DMS153 treated with DMSO at 0.1 percent for 48 hours (cell line): ENCODE measurements at regions not wholly inside any gene's neighbourhood (a gene's known extent, or its start where the extent isn't known, plus 50 kb on each side); places are given as distances from the start of the nearest gene placed in this dataset.

ENCODE experiments used
- DNase-seq: peaks from one replicate; lab custom pipeline; 2025; ENCODE audit not compliant: unreplicated experiment; lab: John Stamatoyannopoulos, UW

- no peak for DNase-seq
Measured at GRCh38 chr18:34591920-34592444, 118.1 kb upstream of the DTNA start.

GRCh38 chr18:34592481-34592880 is 117.6 kb upstream of the DTNA start:
- DNase-seq: no peak

- DNase-seq: peak; percentile 20
Measured at GRCh38 chr18:34592961-34593382, 117.1 kb upstream of the DTNA start.

- DNase-seq: no peak
Measured at GRCh38 chr18:34594266-34594665, 115.8 kb upstream of the DTNA start.

GRCh38 chr18:34595690-34596089 is 114.4 kb upstream of the DTNA start:
- DNase-seq: peak; percentile 44

- no peak for DNase-seq
Measured at GRCh38 chr18:34598120-34598635, 111.9 kb upstream of the DTNA start.

- no peak for DNase-seq
Measured at GRCh38 chr18:34600158-34600557, 109.9 kb upstream of the DTNA start.

GRCh38 chr18:34600874-34601656 is 109.0 kb upstream of the DTNA start:
- no peak for DNase-seq

GRCh38 chr18:34604591-34604990 is 105.5 kb upstream of the DTNA start:
- no peak for DNase-seq

GRCh38 chr18:34606851-34607250 is 103.2 kb upstream of the DTNA start:
- DNase-seq: no peak

- DNase-seq: no peak
Measured at GRCh38 chr18:34608064-34608463, 102.0 kb upstream of the DTNA start.

GRCh38 chr18:34609986-34610648 is 100.0 kb upstream of the DTNA start:
- no peak for DNase-seq

GRCh38 chr18:34611904-34612303 is 98.2 kb upstream of the DTNA start:
- DNase-seq: no peak

GRCh38 chr18:34620258-34620861 is 89.7 kb upstream of the DTNA start:
- DNase-seq: no peak

GRCh38 chr18:34623557-34623956 is 86.5 kb upstream of the DTNA start:
- no peak for DNase-seq

GRCh38 chr18:34624551-34624950 is 85.5 kb upstream of the DTNA start:
- no peak for DNase-seq

- no peak for DNase-seq
Measured at GRCh38 chr18:34626404-34627136, 83.5 kb upstream of the DTNA start.

- no peak for DNase-seq
Measured at GRCh38 chr18:34627137-34627920, 82.8 kb upstream of the DTNA start.

- peak; percentile 39 for DNase-seq
Measured at GRCh38 chr18:34631093-34631966, 78.8 kb upstream of the DTNA start.
